OCI-LY3 (cell line): ENCODE measurements at regions not wholly inside any gene's neighbourhood (a gene's known extent, or its start where the extent isn't known, plus 50 kb on each side); places are given as distances from the start of the nearest gene placed in this dataset.

Source experiments
- H2AFZ ChIP-seq: fragments of 200-600, 300-600 bp; shearing (Covaris generic); 2 replicates; pipeline ENCODE4 v1.6.0; 2014; ENCODE audit warnings: antibody characterized with exemption, low read depth, low read length
- H3K27ac ChIP-seq: fragments of 200-600, 300-600 bp; sonication (generic); 2 replicates; pipeline ENCODE4 v1.5.1; 2014; ENCODE audit warnings: mild to moderate bottlenecking, low read length, moderate library complexity, mixed read lengths
- H3K27me3 ChIP-seq: fragments of 200-600, 300-600 bp; sonication (generic); 2 replicates; pipeline ENCODE4 v1.6.1; 2014; ENCODE audit warnings: low read depth, low read length, mixed read lengths
- H3K36me3 ChIP-seq: fragments of 200-600, 300-600 bp; sonication (generic); replicated peaks from 2 replicates; pipeline ENCODE3; 2014; ENCODE audit warnings: low read depth, low read length, mixed read lengths
- H3K4me1 ChIP-seq: fragments of 300-600, 200-600 bp; sonication (generic); 2 replicates; pipeline ENCODE4 v1.6.1; 2014; ENCODE audit warnings: low read length, mixed read lengths
- H3K4me2 ChIP-seq: fragments of 200-600, 300-600 bp; sonication (generic); 2 replicates; pipeline ENCODE4 v1.6.1; 2014; ENCODE audit warnings: low read length, mixed read lengths
- H3K4me3 ChIP-seq: fragments of 300-600, 200-600 bp; sonication (generic); 2 replicates; pipeline ENCODE4 v1.5.1; 2014; ENCODE audit warnings: antibody characterized with exemption, mild to moderate bottlenecking, low read length, moderate library complexity
- H3K79me2 ChIP-seq: fragments of 300-600, 200-600 bp; shearing (Covaris generic); 2 replicates; pipeline ENCODE4 v1.6.1; 2014; ENCODE audit warnings: mild to moderate bottlenecking, low read length, mixed read lengths
- H3K9ac ChIP-seq: fragments of 300-600, 200-600 bp; shearing (Covaris generic); 2 replicates; pipeline ENCODE4 v1.6.0; 2014; ENCODE audit warnings: mild to moderate bottlenecking, low read length, moderate library complexity
- H3K9me3 ChIP-seq: fragments of 200-600, 300-600 bp; shearing (Covaris generic); 2 replicates; pipeline ENCODE4 v1.6.1; 2014; ENCODE audit warnings: low read length, mixed read lengths; ENCODE audit not compliant: insufficient read depth
- H4K20me1 ChIP-seq: fragments of 200-600, 300-600 bp; sonication (generic); 2 replicates; pipeline ENCODE4 v1.6.1; 2016; ENCODE audit warnings: low read length, mixed read lengths; ENCODE audit not compliant: insufficient read depth
- EZH2phosphoT487 ChIP-seq: fragments of 200-600 bp; shearing (Covaris generic); IDR thresholded peaks from 2 replicates; pipeline ENCODE4 v1.6.1; 2018; ENCODE audit warnings: antibody characterized with exemption, mixed run types, low read depth
- TF ChIP-seq, protein P1 (sequence below): fragments of 200-600, 300-600 bp; sonication (generic); IDR thresholded peaks from 2 replicates; pipeline ENCODE4 v1.5.1; 2014; ENCODE audit warnings: antibody characterized with exemption, low read length, low read depth

DNA sequence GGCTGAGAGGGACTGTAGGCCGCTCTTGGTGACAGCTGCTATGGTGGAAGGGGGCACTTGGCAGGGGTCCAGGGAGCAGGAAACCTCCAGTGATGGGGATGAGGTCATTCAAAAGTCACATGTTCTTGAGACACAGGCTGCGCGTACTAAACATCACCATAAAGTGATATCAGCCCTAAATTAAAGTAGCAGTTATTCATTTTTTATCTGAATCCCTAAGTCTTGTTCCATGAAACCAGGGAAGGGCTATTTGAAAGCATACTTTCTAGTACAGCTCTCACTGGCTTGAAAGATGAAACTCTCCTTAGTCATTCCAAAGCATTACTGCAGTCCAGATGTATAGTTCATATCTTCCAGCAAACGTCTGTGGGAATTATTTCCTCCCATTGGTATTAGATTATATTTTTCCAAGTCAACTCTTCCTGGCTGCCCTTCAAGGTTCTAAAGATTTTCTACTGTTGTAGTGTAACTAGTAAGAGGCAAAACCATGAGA, 373.1 kb downstream of the CD109 start:
- Histone ChIP-seq H3K9me3 (no peaks in the 10 kb centered on the region), H3K79me2 (no peaks in the 10 kb centered on the region), H3K27ac (no peak overlapping the region), H4K20me1 (no peaks in the 10 kb centered on the region), H3K9ac (no peak overlapping the region), H3K4me3 (no peak overlapping the region), H3K4me2 (no peak overlapping the region), H3K27me3 (no peaks in the 10 kb centered on the region), H2AFZ (no peak overlapping the region), H3K36me3 (no peaks in the 10 kb centered on the region), H3K4me1 (no peaks in the 10 kb centered on the region)
- no peak for TF ChIP-seq EZH2phosphoT487
- TF ChIP-seq, protein P1, sequence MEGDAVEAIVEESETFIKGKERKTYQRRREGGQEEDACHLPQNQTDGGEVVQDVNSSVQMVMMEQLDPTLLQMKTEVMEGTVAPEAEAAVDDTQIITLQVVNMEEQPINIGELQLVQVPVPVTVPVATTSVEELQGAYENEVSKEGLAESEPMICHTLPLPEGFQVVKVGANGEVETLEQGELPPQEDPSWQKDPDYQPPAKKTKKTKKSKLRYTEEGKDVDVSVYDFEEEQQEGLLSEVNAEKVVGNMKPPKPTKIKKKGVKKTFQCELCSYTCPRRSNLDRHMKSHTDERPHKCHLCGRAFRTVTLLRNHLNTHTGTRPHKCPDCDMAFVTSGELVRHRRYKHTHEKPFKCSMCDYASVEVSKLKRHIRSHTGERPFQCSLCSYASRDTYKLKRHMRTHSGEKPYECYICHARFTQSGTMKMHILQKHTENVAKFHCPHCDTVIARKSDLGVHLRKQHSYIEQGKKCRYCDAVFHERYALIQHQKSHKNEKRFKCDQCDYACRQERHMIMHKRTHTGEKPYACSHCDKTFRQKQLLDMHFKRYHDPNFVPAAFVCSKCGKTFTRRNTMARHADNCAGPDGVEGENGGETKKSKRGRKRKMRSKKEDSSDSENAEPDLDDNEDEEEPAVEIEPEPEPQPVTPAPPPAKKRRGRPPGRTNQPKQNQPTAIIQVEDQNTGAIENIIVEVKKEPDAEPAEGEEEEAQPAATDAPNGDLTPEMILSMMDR: no peak

DNA sequence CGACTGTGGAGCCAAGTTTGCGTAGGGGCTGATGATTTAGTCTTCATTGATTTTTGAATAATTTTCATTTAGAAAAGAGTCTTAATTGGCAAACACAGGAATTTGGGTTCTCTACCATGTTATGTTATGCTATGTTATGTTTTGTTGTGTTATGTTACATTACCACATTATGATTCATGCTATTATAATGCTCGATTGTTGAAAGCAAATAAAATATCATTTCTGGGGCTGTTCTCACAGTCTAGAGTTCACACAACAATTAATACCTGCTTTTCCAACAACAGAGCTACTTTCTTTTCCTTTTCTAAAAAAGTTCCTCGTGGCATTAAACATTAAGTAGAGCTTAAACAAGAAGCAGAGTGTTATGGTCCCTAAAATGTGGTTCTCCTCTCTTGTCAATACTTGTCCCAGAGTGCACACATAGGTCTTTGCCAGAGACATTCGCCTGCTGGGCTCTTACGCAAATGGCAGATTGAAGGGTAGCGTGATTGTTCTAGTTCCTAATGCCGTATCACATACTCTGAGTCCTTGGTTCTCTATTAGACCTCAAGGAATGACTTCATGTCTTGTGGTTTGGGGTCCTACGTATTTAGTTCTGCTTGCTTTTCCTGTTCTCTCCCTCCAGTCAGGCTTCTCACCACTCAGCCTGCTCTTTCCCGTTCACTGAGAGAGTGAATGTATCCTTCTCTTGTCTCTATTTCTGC, 370.3 kb downstream of the CD109 start:
- H3K36me3 ChIP-seq: no peaks in the 10 kb centered on the region
- H3K4me3 ChIP-seq: no peak overlapping the region
- no peaks in the 10 kb centered on the region for H3K79me2 ChIP-seq
- H3K9ac ChIP-seq: no peak overlapping the region
- no peak overlapping the region for H3K27ac ChIP-seq
- no peak overlapping the region for H3K4me2 ChIP-seq
- no peaks in the 10 kb centered on the region for H3K4me1 ChIP-seq
- TF ChIP-seq, protein P1: no peak
- TF ChIP-seq EZH2phosphoT487: no peak
- no peak overlapping the region for H2AFZ ChIP-seq
- no peaks in the 10 kb centered on the region for H3K9me3 ChIP-seq
- H4K20me1 ChIP-seq: no peaks in the 10 kb centered on the region
- H3K27me3 ChIP-seq: no peaks in the 10 kb centered on the region

DNA sequence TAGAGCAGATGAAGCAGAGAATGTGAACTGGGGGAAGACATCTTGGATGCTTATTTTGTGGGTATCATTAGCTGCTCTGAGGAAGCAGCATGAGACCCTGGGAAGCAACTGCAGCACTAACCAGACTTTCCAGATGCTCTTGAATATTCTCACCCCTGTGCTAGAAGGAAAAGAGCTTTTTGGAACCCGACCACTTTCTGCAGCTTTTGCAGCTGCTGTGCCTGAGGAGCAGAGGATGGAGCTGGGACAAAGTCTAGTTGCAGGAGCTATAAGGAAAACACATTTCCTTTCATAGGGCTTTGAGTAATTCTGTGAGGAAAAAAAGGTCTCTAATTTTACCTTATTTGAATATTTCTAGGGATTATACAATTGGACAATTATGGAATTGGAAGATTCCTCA, 369.7 kb downstream of the CD109 start:
- Histone ChIP-seq H3K9ac (no peak overlapping the region), H3K27ac (no peak overlapping the region), H3K4me2 (no peak overlapping the region), H4K20me1 (no peaks in the 10 kb centered on the region), H3K36me3 (no peaks in the 10 kb centered on the region), H3K4me3 (no peak overlapping the region), H2AFZ (no peak overlapping the region), H3K79me2 (no peaks in the 10 kb centered on the region), H3K4me1 (no peaks in the 10 kb centered on the region), H3K9me3 (no peaks in the 10 kb centered on the region), H3K27me3 (no peaks in the 10 kb centered on the region)
- TF ChIP-seq EZH2phosphoT487: no peak
- TF ChIP-seq, protein P1: no peak

DNA sequence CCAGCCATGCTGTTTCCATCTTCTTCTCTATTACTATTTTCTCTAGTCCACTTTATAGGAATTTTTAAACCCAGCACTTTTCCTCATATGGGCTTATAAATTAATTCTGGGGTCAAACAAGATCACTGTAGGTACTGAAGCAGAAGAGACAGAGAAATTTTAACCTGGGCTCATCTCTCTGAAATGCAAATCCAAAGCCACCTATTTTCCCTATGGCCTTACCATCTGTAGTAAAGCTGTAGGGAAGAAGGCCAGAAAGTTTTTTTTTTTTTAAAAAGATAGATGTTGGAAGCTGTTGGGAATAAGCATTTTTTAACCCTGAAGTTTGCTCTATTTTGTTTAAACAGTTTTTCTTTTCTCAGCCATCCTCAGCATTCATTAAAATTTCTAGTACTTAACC, 367.4 kb downstream of the CD109 start:
- H2AFZ ChIP-seq: no peak overlapping the region

More for the DNA sequence above, 367.4 kb downstream of the CD109 start:
- Histone ChIP-seq H3K9me3 (no peaks in the 10 kb centered on the region), H3K4me3 (no peak overlapping the region), H3K4me2 (no peak overlapping the region), H3K36me3 (no peaks in the 10 kb centered on the region), H3K27me3 (no peaks in the 10 kb centered on the region), H3K27ac (no peak overlapping the region), H3K9ac (no peak overlapping the region), H4K20me1 (no peaks in the 10 kb centered on the region), H3K4me1 (no peaks in the 10 kb centered on the region), H3K79me2 (no peaks in the 10 kb centered on the region)
- TF ChIP-seq, protein P1: no peak
- no peak for TF ChIP-seq EZH2phosphoT487
